DMS153 (cell line): ENCODE measurements at regions not wholly inside any gene's neighbourhood (a gene's known extent, or its start where the extent isn't known, plus 50 kb on each side); places are given as distances from the start of the nearest gene placed in this dataset.

ENCODE experiments used
- DNase-seq: peaks from one replicate; lab custom pipeline; 2025; lab: John Stamatoyannopoulos, UW

DNA sequence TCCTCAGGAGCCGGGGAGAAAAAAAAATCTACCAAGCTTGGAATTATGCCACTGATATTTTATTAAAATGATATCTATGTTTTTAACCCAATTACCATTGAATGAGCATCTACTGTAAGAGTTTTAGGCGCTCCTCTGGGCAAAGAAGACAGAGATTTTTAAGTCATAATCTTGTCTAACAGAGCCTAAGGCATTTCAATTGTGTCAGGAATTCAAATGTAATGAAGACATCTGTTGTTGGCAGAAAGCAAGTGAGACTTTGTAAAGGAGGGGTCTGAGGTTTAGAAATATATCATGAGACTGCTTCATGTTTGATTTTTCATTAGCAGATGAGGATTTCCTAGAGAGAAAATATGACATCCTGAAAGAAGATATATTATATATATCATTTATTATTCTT is 1158.1 kb downstream of the FSTL5 start:
- DNase-seq, result no peak

DNA sequence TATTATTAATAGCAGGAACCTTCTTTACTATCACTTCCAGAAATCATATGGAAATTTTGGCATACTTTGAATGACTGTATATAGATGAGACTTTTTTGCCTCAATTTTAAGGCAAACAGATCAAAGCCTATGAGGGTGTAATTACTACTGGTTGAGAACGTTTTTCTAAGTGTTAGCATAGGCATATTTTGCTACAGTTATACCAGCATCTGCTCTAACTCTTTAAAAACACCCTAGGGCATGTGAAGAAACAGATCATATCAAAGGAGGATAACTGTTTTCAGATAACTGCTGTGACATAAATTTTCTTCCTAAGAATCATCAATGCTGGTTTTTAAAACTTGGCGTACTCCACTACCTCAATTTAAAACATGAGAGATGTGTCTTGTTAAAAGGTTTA is 1155.3 kb downstream of the FSTL5 start:
- no peak for DNase-seq

DNA sequence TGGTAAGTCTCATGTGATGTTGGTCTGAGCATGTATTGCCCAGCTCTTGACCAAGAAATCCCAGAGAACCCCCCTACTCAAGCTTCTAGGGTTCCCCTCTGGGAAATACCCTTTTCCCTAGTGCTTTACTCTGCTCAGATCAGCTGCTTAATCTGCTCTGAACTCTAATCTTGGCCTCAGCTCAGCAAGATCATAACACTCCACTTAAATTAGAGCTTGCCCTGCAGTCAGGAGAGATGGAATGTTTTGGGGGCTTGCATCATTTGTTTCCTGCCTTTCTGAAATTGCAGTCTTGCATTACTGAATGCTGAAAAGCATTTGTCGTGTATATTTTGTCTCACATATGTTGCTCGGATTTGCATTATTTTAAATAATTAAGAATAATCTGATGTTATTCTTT is 1153.6 kb downstream of the FSTL5 start:
- no peak for DNase-seq
